HUES6 (cell line): ENCODE measurements at regions not wholly inside any gene's neighbourhood (a gene's known extent, or its start where the extent isn't known, plus 50 kb on each side); places are given as distances from the start of the nearest gene placed in this dataset.

Experiments used
- H3K27ac ChIP-seq: 2 replicates; pipeline ENCODE4 v1.7.0; 2013; ENCODE audit warnings: low read depth, mild to moderate bottlenecking, low read length, inconsistent platforms
- H3K27me3 ChIP-seq: 2 replicates; pipeline ENCODE4 v1.6.1; 2013; ENCODE audit warnings: low read length; ENCODE audit not compliant: control insufficient read depth, insufficient read depth
- H3K36me3 ChIP-seq: 2 replicates; pipeline ENCODE4 v1.6.1; 2013; ENCODE audit warnings: low read length; ENCODE audit not compliant: control insufficient read depth, insufficient read depth
- H3K4me1 ChIP-seq: 2 replicates; pipeline ENCODE4 v1.6.1; 2013; ENCODE audit warnings: low read length; ENCODE audit not compliant: control insufficient read depth, insufficient read depth
- H3K4me3 ChIP-seq: 2 replicates; pipeline ENCODE4 v1.5.1; 2013; ENCODE audit warnings: low read depth, low read length
- H3K9ac ChIP-seq: one replicate; pipeline ENCODE4 v1.6.1; 2013; ENCODE audit warnings: mild to moderate bottlenecking, low read length
- H3K9me3 ChIP-seq: 2 replicates; pipeline ENCODE4 v1.6.1; 2013; ENCODE audit warnings: low read depth, low read length; ENCODE audit not compliant: control insufficient read depth, insufficient read depth

DNA sequence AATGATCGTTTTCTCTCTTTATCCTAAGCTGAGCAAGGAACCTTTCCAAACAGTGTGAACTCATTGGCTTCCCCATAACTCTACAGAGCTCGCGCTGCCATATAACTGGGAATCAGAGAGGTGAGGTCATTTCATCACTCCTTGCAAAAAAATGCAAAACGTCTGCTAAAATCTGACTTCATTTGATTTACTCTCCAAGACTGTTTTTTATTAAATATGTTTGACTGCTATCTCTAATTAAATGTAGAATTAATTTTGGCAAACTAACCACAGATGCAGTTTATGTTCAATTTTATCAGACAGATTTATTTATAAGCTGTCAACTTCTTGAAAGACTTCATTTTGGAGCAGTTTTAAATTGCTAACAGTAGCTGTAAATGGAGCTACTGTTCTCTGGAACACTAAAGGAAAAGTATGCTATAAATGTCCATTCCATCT, 131.6 kb upstream of the SOX5 start:
- Histone ChIP-seq H3K36me3 (no peaks in the 10 kb centered on the region), H3K4me3 (no peak overlapping the region), H3K9me3 (no peaks in the 10 kb centered on the region), H3K9ac (no peak overlapping the region), H3K27me3 (no peaks in the 10 kb centered on the region), H3K27ac (no peak overlapping the region), H3K4me1 (peaks cover 9% of the 10 kb centered on the region; the same call in 1 of the 2 replicates)

DNA sequence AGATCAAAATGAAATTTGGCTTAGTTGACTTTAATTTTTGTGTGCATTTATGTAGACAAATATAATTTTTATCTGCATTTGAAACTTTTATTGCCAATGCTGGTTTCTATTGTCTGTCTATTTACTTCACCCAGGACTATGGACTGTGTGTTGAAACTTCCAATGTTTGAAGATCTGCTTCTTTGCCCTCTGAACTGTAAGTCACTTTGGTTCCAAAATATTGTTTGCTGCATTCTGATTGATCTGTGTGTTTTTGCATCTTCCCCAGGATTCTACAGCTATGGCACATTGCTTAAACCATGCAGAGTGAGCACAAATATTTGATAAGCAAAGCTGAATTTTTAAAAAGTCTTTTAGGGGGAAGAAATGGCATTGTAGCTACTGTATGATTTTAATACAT, 131.0 kb upstream of the SOX5 start:
- H3K27me3 ChIP-seq = no peaks in the 10 kb centered on the region
- H3K9me3 ChIP-seq = no peaks in the 10 kb centered on the region
- H3K4me1 ChIP-seq = peaks cover 16% of the 10 kb centered on the region; the same call in 1 of the 2 replicates
- no peak overlapping the region for H3K27ac ChIP-seq
- H3K36me3 ChIP-seq = no peaks in the 10 kb centered on the region
- H3K4me3 ChIP-seq = no peak overlapping the region
- H3K9ac ChIP-seq = no peak overlapping the region

DNA sequence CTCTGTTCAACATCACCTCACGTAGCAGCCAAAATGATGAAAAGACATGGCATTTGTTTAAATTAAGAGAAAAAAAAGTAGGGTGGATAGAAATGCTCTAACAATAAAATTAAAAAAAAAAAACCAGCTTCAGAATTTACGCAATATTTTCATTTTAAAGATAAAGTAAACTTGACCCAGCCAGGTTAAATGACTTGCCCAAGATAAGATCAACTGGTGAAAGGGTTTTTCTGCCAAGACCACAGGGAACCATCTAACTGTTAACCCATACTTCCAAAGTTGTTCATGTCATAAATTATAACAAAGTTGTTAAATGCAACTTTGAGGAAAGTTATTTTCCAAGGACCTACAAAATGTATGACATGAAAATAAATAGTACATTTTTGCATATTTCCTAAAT, 129.6 kb upstream of the SOX5 start:
- no peaks in the 10 kb centered on the region for H3K36me3 ChIP-seq
- H3K4me3 ChIP-seq = no peak overlapping the region
- H3K9me3 ChIP-seq = no peaks in the 10 kb centered on the region
- H3K27ac ChIP-seq = no peak overlapping the region
- no peaks in the 10 kb centered on the region for H3K27me3 ChIP-seq
- H3K9ac ChIP-seq = no peak overlapping the region
- peaks cover 16% of the 10 kb centered on the region; the same call in 1 of the 2 replicates for H3K4me1 ChIP-seq

DNA sequence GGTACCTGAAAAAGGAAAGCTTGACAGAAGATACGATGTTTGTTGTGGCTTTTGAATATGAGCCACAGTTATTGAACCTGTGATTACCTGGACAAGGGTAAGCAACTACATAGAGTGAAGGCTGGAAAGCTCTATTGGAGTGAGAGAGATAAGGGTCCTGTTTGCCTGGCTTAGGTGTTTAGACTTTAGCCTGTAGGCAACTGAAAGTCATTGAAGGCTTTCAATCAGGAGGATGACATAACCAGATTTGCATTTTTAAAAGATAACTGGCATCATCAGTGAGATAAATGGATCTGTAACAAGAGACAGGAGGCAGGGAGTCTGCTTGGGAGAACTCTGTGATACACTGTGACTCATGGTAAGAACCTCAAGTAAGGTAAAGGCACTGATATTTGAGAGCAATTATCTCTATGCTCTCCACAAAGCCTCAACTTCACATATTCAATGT, 128.9 kb upstream of the SOX5 start:
- no peak overlapping the region for H3K9ac ChIP-seq
- H3K4me1 ChIP-seq = peaks cover 16% of the 10 kb centered on the region; the same call in 1 of the 2 replicates
- H3K4me3 ChIP-seq = no peak overlapping the region
- H3K27me3 ChIP-seq = no peaks in the 10 kb centered on the region
- no peak overlapping the region for H3K27ac ChIP-seq
- no peaks in the 10 kb centered on the region for H3K9me3 ChIP-seq
- no peaks in the 10 kb centered on the region for H3K36me3 ChIP-seq

DNA sequence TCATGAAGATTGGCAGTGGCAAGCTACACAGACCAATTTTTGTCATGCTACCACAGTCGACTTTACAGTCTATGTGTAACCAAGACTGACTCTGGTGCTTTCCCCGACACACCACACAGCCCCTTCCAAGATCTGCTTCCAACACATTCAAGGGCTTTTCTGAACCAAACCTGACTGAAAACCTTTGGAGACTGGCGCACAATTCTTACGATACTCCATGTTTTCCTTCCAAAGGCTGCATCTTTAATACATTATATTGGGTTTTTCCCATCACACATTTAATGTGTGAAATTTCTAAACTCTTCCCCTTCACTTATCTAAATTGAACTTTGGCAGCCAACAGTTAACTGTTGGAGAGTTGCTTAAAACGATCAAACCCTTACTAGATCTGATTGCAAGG, 127.7 kb upstream of the SOX5 start:
- Histone ChIP-seq H3K36me3 (no peaks in the 10 kb centered on the region), H3K9ac (no peak overlapping the region), H3K27ac (no peak overlapping the region), H3K4me1 (peaks cover 16% of the 10 kb centered on the region; the same call in 1 of the 2 replicates), H3K9me3 (no peaks in the 10 kb centered on the region), H3K27me3 (no peaks in the 10 kb centered on the region), H3K4me3 (no peak overlapping the region)

DNA sequence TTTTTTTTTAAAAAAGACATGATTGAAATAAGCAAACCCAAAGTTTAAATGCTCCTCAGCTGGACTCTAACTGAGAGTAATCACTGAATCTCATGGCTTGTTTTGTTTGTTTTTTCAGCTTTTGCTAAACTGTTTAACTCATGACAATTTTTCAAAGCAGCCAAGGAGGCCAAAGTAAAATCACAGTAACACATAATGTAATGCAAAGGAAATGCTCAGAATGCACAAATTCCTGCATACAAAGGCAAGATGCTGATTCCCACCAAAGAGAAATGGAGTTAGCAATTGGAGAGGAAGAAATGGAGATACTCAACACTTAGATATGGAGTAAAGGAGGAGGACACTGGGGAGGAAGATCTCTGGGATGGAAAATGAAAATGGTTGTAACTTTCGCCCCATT, 126.2 kb upstream of the SOX5 start:
- no peaks in the 10 kb centered on the region for H3K27me3 ChIP-seq
- no peak overlapping the region for H3K27ac ChIP-seq
- H3K36me3 ChIP-seq = no peaks in the 10 kb centered on the region
- H3K9me3 ChIP-seq = no peaks in the 10 kb centered on the region
- H3K4me1 ChIP-seq = peaks cover 16% of the 10 kb centered on the region; the same call in 1 of the 2 replicates
- no peak overlapping the region for H3K4me3 ChIP-seq
- no peak overlapping the region for H3K9ac ChIP-seq

DNA sequence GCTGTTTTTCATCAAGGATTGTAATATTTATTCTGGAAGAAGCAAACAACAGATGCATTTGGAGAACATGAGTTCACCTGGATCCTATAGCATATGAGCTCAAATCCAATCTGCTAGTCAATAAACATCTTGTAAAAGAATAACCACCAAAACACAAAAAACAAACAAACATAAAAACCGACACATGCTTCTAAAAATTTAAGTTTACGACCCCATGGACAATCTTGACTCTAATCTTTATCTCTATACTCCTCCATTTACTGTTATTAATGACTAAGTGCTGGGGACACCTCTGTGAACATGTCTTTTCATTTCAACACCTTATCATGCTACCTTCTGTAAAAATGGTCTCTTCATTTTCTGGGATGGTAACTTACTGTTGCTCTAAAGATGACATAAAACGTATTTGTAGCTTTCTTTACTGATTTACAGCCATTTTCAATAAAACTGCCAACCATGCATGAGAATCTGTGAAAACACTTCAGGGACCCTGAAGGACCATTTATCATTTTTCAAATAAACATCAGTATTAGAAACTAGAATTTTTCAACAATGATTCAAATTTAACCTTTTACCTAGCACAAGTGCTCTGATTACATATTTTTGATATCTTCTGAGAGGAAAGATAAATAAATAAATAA, 123.8 kb upstream of the SOX5 start:
- Histone ChIP-seq H3K9me3 (no peaks in the 10 kb centered on the region), H3K27ac (no peak overlapping the region), H3K9ac (no peak overlapping the region), H3K4me3 (no peak overlapping the region), H3K36me3 (no peaks in the 10 kb centered on the region), H3K27me3 (no peaks in the 10 kb centered on the region), H3K4me1 (peaks cover 21% of the 10 kb centered on the region; the same call in 1 of the 2 replicates)

DNA sequence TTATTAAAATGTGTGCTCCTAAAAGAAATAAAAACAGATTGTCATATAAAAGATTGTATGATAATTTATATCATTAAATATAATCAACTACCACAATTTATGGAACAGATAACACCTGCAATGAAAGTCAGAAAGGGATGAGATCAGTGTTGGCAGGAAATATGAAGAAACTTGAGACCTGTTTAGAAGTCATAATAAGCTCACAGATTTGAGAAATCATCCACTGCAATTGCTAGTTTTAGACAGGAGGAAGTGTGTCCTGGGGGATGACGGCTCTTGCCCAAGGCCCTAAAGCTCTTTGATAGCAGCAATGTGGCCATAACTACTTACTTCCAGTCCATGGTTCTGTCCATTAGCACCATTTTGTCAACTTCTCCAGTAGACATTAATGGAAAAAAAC, 122.8 kb upstream of the SOX5 start:
- no peaks in the 10 kb centered on the region for H3K27me3 ChIP-seq
- H3K4me1 ChIP-seq = peaks cover 18% of the 10 kb centered on the region; the same call in 1 of the 2 replicates
- no peak overlapping the region for H3K27ac ChIP-seq
- no peak overlapping the region for H3K9ac ChIP-seq
- no peak overlapping the region for H3K4me3 ChIP-seq
- H3K36me3 ChIP-seq = no peaks in the 10 kb centered on the region
- no peaks in the 10 kb centered on the region for H3K9me3 ChIP-seq

DNA sequence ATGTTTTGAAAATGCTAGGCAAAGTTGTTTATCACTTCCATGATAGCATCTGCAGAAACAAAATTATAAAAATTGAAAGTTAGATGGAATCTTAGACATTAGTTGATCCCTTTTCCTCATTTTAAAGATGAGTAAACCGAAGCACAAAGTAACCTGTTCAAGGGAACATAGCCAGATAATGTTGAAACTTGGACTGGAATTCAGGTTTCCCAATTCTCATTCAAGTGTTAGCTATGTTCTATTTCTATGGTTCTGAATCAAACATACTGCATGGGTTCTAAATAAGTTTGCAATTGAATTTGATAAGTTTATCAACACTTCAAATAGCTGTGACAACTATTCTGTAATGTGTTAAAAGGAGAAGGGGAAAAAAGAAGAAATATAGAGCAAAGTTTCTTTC, 122.4 kb upstream of the SOX5 start:
- Histone ChIP-seq H3K27me3 (no peaks in the 10 kb centered on the region), H3K27ac (no peak overlapping the region), H3K9me3 (no peaks in the 10 kb centered on the region), H3K36me3 (no peaks in the 10 kb centered on the region), H3K9ac (no peak overlapping the region), H3K4me3 (no peak overlapping the region), H3K4me1 (peaks cover 18% of the 10 kb centered on the region; the same call in 1 of the 2 replicates)

DNA sequence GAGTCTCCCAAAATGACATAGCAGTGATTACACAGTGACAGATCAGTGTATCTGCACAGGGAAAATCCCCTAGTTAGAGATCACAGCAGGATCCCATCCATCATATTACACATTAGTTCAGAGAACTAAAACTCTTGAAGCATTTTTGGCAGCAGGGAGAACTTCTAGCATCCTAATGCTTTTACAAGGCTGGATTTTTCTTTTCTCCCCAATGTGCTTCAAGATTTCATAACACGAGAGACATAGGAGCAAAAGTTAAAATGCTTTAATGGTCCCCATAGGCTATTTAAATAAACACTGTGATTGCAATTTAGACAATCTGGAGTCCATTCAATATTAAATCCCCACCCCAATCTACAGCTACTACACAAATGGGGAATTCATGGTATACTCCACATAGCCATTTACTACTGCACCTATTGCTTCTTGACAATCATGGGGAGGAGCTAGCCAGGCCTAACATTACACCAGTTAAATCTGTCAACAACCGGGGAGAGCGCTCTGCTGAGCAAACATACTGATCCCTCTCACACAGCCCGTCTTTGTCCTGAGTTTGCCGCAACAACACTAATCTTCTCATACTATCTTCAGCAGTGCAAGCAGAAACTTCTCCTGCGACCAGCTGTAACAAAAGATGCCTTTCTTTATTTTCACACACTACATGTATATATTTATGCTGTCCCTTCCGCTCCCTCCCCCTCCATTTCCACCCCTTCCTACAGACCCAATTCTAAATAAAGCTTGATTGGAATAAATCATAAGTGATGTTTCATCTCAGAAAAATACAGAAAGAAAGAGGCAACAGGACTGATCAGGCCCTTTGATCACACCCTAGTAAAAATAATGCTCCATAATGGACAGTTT, 120.3 kb upstream of the SOX5 start:
- Histone ChIP-seq H3K9me3 (no peaks in the 10 kb centered on the region), H3K4me1 (peaks cover 9% of the 10 kb centered on the region; the same call in 1 of the 2 replicates), H3K27me3 (no peaks in the 10 kb centered on the region), H3K9ac (no peak overlapping the region), H3K4me3 (no peak overlapping the region), H3K36me3 (no peaks in the 10 kb centered on the region), H3K27ac (no peak overlapping the region)

DNA sequence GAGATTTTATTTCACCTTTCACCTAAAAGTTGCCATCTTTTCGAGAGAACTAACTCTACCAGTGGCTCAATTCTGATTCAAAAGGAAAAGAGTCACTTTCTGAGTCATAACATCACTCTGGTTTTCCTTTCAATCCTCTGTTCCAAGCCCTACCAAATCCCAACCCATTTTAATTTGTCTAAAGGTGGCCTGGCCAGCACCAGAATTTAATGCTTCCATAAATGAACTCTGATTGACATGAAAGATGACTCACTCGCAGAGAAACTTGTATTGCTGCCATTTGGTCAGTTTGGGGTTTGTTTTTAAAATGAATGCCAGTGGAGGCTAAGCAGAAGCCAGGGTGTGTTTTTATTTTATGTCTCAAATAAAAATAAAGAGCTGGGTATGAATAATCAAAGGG, 117.4 kb upstream of the SOX5 start:
- Histone ChIP-seq H3K36me3 (no peaks in the 10 kb centered on the region), H3K4me1 (peaks cover 9% of the 10 kb centered on the region; the same call in 1 of the 2 replicates), H3K27ac (no peak overlapping the region), H3K9me3 (no peaks in the 10 kb centered on the region), H3K4me3 (no peak overlapping the region), H3K27me3 (no peaks in the 10 kb centered on the region), H3K9ac (no peak overlapping the region)
